Retinal pigment epithelial cell (primary cell): ENCODE measurements at regions not wholly inside any gene's neighbourhood (a gene's known extent, or its start where the extent isn't known, plus 50 kb on each side); places are given as distances from the start of the nearest gene placed in this dataset.
"Not testable (repeated sequence)": the region's sequence is repeated elsewhere in the genome, so short reads cannot be mapped to it uniquely, and the experiment has no call there.

ENCODE experiments used
- DNase-seq: peaks from one replicate; pipeline ENCODE4 v3.0.0-alpha.2; 2010; ENCODE audit warnings: low read depth
- H3K4me3 ChIP-seq: 2 replicates; pipeline ENCODE4 v1.5.1; 2011; ENCODE audit warnings: mild to moderate bottlenecking, low read length, control low read depth, moderate library complexity
- TF ChIP-seq, protein P1 (sequence below): conservative IDR thresholded peaks from 2 replicates; pipeline ENCODE4 v1.5.1; 2011; ENCODE audit warnings: low read depth, low read length, control low read depth, inconsistent platforms

DNA sequence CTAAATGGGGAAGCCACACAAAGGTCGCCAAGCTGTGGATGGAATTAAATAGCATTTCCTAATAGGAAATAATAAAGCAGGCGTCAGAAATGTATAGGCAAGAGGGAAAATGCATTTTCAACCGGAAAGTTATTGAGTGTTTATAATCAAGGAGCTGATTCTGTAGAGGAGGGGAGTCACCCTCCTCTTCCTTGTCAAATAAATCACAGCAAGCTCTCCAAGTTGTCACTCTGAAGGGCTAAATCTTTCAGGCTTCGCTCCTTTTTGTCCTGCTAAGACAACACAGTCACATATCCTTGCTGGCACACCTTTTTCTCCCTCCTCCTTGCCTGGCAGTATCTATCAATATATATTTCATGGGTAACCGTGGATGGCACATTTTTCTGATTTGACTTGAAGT lies 338.4 kb downstream of the SATB1 start:
- no peak for DNase-seq
- H3K4me3 ChIP-seq = no peak overlapping the region
- TF ChIP-seq, protein P1, sequence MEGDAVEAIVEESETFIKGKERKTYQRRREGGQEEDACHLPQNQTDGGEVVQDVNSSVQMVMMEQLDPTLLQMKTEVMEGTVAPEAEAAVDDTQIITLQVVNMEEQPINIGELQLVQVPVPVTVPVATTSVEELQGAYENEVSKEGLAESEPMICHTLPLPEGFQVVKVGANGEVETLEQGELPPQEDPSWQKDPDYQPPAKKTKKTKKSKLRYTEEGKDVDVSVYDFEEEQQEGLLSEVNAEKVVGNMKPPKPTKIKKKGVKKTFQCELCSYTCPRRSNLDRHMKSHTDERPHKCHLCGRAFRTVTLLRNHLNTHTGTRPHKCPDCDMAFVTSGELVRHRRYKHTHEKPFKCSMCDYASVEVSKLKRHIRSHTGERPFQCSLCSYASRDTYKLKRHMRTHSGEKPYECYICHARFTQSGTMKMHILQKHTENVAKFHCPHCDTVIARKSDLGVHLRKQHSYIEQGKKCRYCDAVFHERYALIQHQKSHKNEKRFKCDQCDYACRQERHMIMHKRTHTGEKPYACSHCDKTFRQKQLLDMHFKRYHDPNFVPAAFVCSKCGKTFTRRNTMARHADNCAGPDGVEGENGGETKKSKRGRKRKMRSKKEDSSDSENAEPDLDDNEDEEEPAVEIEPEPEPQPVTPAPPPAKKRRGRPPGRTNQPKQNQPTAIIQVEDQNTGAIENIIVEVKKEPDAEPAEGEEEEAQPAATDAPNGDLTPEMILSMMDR = no peak

DNA sequence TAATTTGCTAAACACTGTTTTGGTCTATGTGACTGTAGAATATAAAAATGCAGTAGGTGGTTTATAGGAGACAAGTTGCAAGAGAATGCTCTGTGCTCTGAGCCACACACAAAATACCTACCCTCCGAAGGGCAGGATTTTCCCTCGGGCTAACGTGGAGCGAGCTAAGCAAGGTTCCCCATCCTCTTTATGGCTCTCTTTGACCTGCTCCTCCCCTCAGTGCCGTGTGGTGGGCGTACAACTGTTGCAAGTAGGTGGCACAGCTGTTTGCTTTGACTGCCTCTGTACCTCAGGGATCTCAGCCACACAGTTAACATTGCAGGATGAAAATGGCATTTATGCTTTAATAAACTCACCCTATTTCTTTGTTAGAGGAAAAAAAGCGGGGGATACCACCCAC lies 339.1 kb downstream of the SATB1 start:
- TF ChIP-seq, protein P1 = no peak
- DNase-seq = no peak
- H3K4me3 ChIP-seq = no peak overlapping the region

DNA sequence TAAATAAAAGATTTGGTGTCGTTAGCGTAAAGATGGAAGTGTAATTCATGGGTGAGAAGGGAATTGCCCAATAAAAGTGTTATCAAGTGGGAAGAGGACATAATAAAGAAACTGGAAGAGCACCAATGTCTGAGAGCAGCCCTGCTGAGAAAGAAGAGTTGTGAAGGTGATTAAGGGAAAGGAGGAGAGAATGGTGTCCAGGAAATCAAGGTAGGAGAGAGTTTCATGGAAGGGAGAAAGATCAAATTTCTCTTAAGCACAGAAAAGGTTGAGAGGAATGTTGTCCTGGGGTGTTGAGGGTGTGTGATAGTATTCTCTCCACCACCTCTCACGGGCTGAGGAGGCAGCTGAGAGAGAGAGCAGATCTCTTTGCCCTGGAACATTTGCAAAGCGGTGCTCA lies 339.7 kb downstream of the SATB1 start:
- TF ChIP-seq, protein P1 = no peak
- DNase-seq = no peak
- no peak overlapping the region for H3K4me3 ChIP-seq

DNA sequence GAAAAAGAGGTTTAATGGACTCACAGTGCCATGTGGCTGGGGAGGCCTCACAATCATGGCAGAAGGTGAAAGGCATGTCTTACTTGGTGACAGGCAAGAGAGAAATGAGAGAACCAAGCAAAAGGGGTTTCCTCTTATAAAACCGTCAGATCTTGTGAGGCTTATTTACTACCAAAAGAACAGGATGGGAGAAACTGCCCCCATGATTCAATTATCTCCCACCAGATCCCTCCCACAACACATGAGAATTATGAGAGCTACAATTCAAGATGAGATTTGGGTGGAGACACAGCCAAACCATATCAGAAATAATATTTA lies 340.8 kb upstream of the TBC1D5 start:
- H3K4me3 ChIP-seq, DNase-seq: not testable (repeated sequence)

DNA sequence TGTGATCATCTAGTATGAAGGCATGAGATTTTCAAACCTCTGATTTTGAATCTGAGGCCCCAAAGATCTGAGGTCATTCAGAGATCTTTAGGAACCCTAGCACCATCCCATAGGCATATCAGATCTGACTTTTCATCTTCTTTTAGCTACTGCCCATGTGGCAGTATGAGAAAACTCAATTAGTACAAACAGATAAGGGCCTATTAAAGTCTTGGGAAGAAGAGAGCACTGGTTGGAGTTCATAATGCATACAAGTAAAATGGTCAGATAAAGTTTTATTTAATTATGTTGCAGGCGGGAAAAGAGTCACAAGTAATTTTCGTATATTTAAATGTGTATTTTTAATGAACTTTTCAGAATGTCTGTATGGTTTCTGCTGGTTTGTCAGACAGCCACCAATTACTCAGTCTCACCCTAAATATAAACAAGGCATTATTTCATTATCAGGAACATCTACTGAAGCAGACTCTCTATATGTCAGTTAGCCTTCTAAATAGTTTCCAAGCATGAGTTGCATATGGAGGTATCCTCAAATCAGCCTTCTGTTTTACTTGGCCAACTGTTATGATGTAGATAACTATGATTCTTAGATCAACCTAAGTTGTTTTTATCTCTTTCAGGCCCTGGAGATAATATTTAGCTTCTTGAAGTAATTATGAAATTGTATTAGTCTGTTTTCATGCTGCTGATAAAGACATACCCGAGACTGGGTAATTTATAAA lies 340.3 kb upstream of the TBC1D5 start:
- DNase-seq = no peak
- H3K4me3 ChIP-seq = no peak overlapping the region
- TF ChIP-seq, protein P1 = no peak

DNA sequence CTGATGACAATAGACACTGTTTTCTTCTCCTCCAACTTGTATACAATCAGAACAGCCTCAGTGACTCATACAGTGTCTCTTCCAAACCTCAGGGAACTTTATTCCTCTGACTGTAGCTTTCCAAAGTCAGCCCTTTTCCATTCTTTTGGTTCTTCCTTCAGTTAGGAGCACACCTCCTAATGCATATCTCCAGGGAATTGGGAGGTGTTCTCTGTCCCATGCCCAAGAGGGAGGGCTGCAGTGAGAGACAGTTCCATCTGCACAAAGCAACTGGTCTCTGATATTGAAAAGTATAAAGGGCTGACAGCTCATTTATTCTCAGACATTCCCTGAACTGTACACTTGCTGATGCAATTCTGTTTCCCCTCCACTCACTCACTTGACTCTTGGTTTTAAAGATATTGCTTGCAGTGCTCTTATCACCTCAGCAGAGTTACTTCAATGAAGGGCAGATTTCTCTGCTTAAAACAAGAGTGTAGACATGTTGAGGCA lies 337.8 kb upstream of the TBC1D5 start:
- TF ChIP-seq, protein P1 = no peak
- no peak for DNase-seq
- H3K4me3 ChIP-seq = no peak overlapping the region

DNA sequence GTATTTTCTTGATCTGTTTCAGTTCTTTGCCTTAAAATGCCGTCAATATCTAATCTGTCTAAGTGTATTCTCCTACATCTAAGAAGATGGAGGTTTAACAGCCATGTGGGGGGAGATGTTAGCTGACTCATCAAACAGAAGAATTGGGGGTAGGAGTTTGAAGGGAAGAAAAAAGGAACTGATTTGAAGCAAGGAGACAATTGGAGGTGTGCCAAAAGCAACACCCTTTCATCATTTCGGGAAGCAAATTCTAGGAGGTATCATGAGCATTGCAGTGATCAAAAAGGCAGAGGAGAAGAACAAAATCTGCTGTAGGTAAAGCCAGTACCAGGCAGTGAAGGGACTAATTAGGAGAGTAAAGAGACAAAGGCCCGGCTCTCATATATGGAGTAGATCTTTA lies 337.3 kb upstream of the TBC1D5 start:
- TF ChIP-seq, protein P1 = no peak
- H3K4me3 ChIP-seq = no peak overlapping the region
- DNase-seq = no peak
